ENCODE measurements at regions not wholly inside any gene's neighbourhood (a gene's known extent, or its start where the extent isn't known, plus 50 kb on each side); places are given as distances from the start of the nearest gene placed in this dataset.
"Not testable (repeated sequence)": the region's sequence is repeated elsewhere in the genome, so short reads cannot be mapped to it uniquely, and the experiment has no call there.

DNA sequence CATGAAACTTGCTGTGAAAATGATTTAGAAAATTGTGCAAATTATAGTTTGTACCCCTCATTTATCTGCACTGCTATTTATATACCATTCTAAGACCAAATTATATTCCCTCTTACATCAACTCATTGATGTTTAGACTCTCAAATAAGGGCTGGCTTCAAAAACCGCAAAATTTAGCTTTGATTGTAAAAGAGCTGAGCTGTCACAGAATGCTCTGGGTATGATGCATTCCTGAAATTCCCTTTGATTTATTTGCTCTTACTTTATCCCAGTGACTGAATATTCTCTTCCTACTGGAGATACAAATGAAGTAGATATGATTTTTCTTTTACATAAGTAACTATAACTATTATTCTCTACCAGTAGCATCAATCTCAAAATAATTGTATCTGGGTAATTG lies 78.0 kb upstream of the TMTC2 start:
- TF ChIP-seq, protein P1, sequence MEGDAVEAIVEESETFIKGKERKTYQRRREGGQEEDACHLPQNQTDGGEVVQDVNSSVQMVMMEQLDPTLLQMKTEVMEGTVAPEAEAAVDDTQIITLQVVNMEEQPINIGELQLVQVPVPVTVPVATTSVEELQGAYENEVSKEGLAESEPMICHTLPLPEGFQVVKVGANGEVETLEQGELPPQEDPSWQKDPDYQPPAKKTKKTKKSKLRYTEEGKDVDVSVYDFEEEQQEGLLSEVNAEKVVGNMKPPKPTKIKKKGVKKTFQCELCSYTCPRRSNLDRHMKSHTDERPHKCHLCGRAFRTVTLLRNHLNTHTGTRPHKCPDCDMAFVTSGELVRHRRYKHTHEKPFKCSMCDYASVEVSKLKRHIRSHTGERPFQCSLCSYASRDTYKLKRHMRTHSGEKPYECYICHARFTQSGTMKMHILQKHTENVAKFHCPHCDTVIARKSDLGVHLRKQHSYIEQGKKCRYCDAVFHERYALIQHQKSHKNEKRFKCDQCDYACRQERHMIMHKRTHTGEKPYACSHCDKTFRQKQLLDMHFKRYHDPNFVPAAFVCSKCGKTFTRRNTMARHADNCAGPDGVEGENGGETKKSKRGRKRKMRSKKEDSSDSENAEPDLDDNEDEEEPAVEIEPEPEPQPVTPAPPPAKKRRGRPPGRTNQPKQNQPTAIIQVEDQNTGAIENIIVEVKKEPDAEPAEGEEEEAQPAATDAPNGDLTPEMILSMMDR (IDR thresholded peaks at IDR 0.05; ENCODE audit: insufficient read depth, low read length, missing control alignments) = no peak
- CTCF ChIA-PET = no interaction called here
- no peak overlapping the region for H3K4me3 ChIP-seq (ENCODE audit: low read depth, low read length)
- no peak for DNase-seq (ENCODE audit: low read depth, low spot score)
- POLR2A ChIA-PET = no interaction called here

DNA sequence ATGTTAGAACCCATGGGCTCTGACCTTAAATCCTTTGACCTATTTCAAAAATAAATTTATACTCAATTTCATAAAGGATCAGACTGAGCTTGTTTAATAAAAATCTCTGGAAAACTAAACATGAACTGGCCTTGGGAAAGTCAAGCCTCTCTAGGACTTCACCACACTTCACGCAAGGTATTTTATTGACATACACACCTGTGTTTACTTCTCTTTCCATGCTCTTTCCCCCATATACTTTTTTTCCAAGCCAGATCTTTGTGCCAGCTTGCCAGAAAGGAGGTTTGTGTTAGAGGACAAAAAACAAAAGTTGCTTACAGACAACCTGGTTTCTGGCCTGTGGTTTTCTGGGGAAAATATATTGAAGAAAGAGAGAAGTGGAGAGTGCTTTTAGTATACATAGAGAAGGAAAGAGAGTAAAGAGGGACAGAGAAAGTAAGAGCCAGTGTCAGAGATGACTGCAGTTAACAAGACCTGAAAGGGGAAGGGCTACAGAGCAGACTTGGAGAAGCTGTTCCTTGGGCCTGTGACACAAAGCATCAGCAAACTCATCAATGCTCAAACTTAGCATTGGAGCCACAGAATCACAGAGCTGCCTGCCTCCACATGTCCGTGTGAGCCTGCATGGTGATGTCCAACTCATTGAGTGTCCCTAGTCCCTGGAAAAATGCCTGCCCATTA lies 77.3 kb upstream of the TMTC2 start:
- ChIA-PET POLR2A (no interaction called here), CTCF (no interaction called here)
- no peak for DNase-seq (ENCODE audit: low read depth, low spot score)
- TF ChIP-seq, protein P1 (IDR thresholded peaks at IDR 0.05; ENCODE audit: insufficient read depth, low read length, missing control alignments) = no peak
- no peak overlapping the region for H3K4me3 ChIP-seq (ENCODE audit: low read depth, low read length)

DNA sequence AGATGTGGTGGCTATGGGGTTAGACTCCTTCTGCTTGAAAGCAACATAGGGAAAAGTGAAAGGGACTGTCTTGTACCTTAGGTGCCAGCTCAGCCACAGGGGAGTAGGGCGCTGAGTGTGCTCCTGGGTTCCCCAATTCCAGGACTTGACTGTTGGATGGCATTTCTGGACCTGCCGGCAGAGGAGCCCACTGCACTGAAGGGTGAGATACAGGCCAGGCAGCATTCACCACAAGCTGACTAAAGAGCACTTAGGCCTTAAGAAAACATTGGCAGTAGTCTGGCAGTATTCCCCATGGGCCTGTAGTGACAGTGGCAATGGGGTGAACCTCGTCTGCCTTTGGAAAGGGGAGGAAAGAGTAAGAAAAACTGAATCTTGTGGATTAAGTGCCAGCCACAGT lies 67.1 kb upstream of the TMTC2 start:
- CTCF ChIA-PET = no interaction called here
- POLR2A ChIA-PET = no interaction called here
- TF ChIP-seq, protein P1 (IDR thresholded peaks at IDR 0.05; ENCODE audit: insufficient read depth, low read length, missing control alignments) = no peak
- no peak for DNase-seq (ENCODE audit: low read depth, low spot score)
- H3K4me3 ChIP-seq (ENCODE audit: low read depth, low read length) = no peak overlapping the region

DNA sequence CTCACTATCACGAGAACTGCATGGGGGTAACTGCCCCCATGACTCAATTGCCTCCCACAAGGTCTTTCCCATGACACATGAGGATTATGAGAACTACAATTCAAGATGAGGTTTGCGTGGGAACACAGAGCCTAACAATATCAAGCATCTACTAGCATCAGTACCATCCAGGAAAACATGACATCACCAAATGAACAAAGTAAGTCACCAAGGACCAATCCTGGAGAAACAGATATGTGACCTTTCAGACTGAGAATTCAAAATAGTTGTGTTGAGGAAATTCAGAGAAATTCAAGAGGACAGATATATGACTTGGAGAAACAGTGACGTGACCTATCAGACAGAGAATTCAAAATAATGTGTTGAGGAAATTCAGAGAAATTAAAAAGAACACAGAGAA lies 65.8 kb upstream of the TMTC2 start:
- no peak overlapping the region for H3K4me3 ChIP-seq (ENCODE audit: low read depth, low read length)
- TF ChIP-seq, protein P1 (IDR thresholded peaks at IDR 0.05; ENCODE audit: insufficient read depth, low read length, missing control alignments) = no peak
- no peak for DNase-seq (ENCODE audit: low read depth, low spot score)
- CTCF ChIA-PET = no interaction called here
- POLR2A ChIA-PET = no interaction called here

DNA sequence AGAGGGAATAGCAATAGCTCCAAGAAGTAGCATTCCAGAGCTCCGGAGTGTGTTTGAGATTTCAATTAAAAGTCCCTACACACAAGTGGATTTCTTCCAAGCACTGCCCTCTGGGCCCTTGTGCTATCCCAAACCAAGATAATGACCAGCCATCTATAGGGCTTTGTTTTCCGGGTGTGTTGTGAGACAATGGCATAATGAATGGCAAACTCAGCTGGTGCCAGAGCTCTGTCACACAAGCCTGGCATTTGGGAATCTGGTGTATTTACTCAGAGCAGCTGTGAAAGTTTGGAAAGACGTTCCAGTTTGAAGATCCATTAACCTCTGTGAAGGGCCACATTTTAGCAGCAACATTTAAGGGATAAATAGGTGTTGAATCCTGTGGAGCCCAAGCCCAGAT lies 61.2 kb upstream of the TMTC2 start:
- no peak overlapping the region for H3K4me3 ChIP-seq (ENCODE audit: low read depth, low read length)
- no peak for DNase-seq (ENCODE audit: low read depth, low spot score)
- TF ChIP-seq, protein P1 (IDR thresholded peaks at IDR 0.05; ENCODE audit: insufficient read depth, low read length, missing control alignments) = no peak
- ChIA-PET CTCF (no interaction called here), POLR2A (no interaction called here)

DNA sequence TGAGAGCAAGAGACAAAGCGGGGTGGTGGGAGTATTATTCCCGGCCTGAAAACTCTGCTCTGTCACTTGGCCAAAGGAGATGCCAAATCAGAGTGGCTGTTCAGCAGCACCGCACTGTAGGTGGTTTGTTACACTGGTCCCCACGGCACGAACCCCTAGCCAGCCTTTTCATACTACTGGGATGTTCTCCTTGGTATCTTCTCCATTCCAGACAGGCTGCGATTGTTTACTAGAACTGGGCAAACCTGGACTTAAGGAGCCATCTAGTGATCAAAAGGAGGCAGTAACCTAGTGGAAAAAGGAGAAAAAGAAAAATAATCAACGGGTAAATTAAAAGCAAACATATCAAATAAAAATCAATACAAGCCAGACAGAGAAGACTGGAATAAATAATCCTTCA lies 58.9 kb upstream of the TMTC2 start:
- POLR2A ChIA-PET = no interaction called here
- H3K4me3 ChIP-seq (ENCODE audit: low read depth, low read length) = no peak overlapping the region
- no peak for DNase-seq (ENCODE audit: low read depth, low spot score)
- TF ChIP-seq, protein P1 (IDR thresholded peaks at IDR 0.05; ENCODE audit: insufficient read depth, low read length, missing control alignments) = no peak
- CTCF ChIA-PET = no interaction called here

DNA sequence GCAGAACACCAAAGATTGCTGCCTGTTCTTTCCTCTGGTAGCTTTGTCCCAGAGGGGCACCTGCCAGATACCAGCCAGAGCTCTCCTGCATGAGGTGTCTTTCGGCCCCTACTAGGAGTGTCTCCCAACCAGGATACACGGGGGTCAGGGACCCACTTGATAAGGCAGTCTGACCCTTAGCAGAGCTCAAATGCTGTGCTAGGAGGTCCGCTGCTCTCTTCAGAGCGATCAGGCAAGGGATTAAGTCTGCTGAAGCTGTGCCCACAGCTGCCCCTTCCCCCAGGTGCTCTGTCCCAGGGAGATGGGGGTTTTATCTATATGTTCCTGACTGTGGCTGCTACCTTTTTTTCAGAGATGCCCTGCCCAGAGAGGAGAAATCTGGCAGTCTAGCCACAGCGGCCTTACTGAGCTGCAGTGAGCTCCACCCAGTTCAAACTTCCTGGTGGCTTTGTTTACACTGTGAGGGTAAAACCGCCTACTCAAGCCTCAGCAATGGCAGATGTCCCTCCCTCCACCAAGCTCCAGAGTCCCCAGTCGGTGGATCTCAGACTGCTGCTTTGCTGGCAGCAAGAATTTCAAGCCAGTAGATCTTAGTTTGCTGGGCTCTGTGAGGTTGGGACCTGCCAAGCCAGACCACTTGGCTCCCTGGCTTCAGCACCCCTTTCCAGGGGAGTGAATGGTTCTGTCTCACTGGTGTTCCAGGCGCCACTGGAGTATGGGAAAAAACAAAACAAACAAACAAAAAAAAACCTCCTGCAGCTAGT lies 52.0 kb upstream of the TMTC2 start:
- DNase-seq (ENCODE audit: low read depth, low spot score); POLR2A ChIA-PET; H3K4me3 ChIP-seq (ENCODE audit: low read depth, low read length); CTCF ChIA-PET: not testable (repeated sequence)
